WI38 (cell line): ENCODE measurements at regions not wholly inside any gene's neighbourhood (a gene's known extent, or its start where the extent isn't known, plus 50 kb on each side); places are given as distances from the start of the nearest gene placed in this dataset.

Experiments
- H3K4me3 ChIP-seq: 2 replicates; pipeline ENCODE4 v1.5.1; 2011; ENCODE audit warnings: low read depth, mild to moderate bottlenecking, control low read depth, low read length
- CTCF ChIP-seq: IDR thresholded peaks from 2 replicates; pipeline ENCODE4 v1.5.1; 2012; ENCODE audit warnings: low read depth, mild to moderate bottlenecking, control low read depth, low read length

- H3K4me3 ChIP-seq = no peak overlapping the region
- no peak for TF ChIP-seq CTCF
Measured at GRCh38 chr22:49624421-49625177, 203.1 kb downstream of the BRD1 start.

- no peak overlapping the region for H3K4me3 ChIP-seq
- TF ChIP-seq CTCF = no peak
Measured at GRCh38 chr22:49623715-49624114, 204.0 kb downstream of the BRD1 start.

- no peak for TF ChIP-seq CTCF
- no peak overlapping the region for H3K4me3 ChIP-seq
Measured at GRCh38 chr22:49623176-49623575, 204.5 kb downstream of the BRD1 start.

GRCh38 chr22:49622241-49623105 lies 205.2 kb downstream of the BRD1 start:
- H3K4me3 ChIP-seq = no peak overlapping the region
- no peak for TF ChIP-seq CTCF

GRCh38 chr22:49621601-49622210 lies 206.0 kb downstream of the BRD1 start:
- no peak for TF ChIP-seq CTCF
- H3K4me3 ChIP-seq = no peak overlapping the region

GRCh38 chr22:49620666-49621065 lies 207.0 kb downstream of the BRD1 start:
- H3K4me3 ChIP-seq = no peak overlapping the region
- no peak for TF ChIP-seq CTCF

- H3K4me3 ChIP-seq = no peak overlapping the region
- TF ChIP-seq CTCF = no peak
Measured at GRCh38 chr22:49620003-49620556, 207.6 kb downstream of the BRD1 start.
